GM12872 (cell line): ENCODE measurements at regions not wholly inside any gene's neighbourhood (a gene's known extent, or its start where the extent isn't known, plus 50 kb on each side); places are given as distances from the start of the nearest gene placed in this dataset.

Experiments used
- TF ChIP-seq, protein P1 (sequence below): IDR thresholded peaks from 3 replicates; pipeline ENCODE4 v1.5.1; 2011; ENCODE audit warnings: low read depth, mild to moderate bottlenecking, low read length, moderate library complexity; ENCODE audit not compliant: insufficient read depth

GRCh38 chr1:3971981-3972380, 71.9 kb upstream of the C1orf174 start:
- TF ChIP-seq, protein P1, sequence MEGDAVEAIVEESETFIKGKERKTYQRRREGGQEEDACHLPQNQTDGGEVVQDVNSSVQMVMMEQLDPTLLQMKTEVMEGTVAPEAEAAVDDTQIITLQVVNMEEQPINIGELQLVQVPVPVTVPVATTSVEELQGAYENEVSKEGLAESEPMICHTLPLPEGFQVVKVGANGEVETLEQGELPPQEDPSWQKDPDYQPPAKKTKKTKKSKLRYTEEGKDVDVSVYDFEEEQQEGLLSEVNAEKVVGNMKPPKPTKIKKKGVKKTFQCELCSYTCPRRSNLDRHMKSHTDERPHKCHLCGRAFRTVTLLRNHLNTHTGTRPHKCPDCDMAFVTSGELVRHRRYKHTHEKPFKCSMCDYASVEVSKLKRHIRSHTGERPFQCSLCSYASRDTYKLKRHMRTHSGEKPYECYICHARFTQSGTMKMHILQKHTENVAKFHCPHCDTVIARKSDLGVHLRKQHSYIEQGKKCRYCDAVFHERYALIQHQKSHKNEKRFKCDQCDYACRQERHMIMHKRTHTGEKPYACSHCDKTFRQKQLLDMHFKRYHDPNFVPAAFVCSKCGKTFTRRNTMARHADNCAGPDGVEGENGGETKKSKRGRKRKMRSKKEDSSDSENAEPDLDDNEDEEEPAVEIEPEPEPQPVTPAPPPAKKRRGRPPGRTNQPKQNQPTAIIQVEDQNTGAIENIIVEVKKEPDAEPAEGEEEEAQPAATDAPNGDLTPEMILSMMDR = no peak

DNA sequence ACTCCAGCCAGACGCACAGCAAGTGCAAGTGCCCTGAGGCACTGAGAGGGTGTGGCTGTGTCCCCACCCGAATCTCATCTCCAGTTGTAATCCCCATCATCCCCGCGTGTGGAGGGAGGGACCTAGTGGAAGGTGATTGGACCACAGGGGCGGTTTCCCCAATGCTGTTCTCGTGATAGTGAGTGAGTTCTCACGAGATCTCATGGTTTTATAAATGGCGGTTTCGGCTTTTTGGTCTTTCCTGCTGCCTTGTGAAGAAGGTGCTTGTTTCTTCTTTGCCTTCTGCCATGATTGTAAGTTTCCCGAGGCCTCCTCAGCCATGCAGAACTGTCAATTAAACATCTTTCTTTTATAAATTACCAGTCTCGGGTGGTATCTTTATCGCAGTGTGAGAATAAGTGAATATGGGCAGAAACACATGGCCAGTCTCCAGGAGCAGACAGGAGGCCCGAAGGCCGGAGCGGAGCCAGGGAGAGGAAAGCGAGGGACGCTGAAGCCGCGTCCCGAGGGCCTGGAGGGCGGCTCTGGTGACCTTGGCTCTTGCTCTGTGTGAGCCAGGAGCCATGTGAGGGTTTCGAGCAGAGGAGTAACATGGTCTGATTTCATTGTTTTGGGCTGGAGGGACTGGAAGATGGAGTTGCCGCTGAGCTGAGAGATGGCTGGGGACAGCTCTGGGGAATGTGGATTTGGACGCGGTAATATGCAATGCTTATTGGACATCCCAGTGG, 76.0 kb upstream of the C1orf174 start:
- TF ChIP-seq, protein P1 = no peak

DNA sequence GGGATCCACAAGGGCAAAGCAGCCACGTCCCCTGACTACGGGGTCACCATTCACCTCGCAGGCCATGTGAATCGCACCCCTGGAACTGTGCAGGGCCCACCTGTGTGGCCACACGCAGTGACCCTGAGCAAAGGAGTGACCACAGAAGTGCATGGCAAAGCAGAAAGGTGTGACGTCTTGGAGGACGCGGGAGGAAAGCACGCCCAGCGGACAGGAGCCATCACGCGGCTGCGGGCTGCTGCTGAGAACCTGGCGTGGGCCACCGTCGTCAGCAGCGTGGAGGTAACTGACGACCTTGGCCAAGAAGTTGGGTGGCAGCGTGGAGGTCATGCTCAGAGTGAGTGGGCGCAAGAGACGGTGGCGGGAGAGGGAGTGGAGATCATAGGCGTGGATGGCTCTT, 76.7 kb upstream of the C1orf174 start:
- TF ChIP-seq, protein P1 = no peak

DNA sequence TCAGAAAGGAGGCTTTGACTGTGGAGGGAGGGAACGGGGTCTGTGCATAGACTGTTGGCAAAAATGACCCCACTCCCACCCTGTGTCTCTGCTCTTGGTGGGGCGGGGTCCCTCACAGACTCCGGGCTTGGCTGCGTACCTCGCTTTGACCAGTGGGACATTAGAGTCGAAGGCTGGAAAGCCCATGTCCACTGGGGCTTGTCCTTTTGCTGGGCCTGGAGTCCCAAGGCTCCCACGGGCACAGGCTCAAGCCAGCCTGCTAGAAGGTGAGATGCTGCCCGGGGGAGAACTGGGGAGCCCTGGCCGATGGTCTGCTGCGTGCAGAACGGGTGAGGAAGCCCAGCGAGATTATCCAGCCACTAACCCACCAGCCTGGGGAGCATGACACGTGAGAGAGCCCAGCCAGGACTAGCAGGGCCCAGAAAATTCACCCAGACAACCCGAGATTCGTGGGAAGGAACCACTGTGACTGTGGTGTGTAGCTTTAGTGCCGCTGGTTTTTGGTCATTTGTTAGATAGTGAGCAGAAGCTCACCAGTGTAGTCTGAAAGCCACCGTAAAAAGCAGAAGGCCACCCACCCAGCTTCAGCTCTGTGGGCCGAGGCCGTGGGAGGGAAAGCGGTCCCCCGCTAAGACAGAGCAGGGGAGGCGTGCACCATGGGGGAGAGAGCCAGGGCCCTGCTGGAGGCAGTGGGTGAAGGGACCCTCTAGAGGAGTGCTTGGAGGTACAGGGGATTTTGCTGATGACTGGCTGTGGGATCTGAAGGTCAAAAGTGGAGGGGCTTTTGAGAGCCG, 78.3 kb upstream of the C1orf174 start:
- TF ChIP-seq, protein P1 = no peak

GRCh38 chr1:3978990-3979325, 78.9 kb upstream of the C1orf174 start:
- TF ChIP-seq, protein P1 = no peak

DNA sequence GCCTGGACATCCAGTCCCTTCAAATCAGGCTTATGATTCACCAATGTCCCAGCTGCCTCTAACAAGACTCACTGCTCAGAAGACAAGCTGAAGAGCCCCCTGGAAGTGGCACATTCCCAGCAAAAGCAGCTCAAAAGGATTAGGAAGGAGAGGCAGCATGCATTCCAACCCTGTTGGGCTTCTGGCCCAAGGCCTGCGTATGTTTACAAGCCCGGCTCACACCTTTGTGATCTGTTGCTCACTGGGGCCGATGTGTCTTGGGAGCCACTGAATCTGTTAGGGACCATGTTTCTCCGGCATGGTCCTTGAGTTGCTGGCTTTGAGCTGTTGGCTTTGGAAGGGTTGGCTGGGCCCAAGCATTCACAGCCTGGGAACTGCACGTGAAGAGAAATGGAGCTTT, 81.2 kb upstream of the C1orf174 start:
- TF ChIP-seq, protein P1 = no peak

DNA sequence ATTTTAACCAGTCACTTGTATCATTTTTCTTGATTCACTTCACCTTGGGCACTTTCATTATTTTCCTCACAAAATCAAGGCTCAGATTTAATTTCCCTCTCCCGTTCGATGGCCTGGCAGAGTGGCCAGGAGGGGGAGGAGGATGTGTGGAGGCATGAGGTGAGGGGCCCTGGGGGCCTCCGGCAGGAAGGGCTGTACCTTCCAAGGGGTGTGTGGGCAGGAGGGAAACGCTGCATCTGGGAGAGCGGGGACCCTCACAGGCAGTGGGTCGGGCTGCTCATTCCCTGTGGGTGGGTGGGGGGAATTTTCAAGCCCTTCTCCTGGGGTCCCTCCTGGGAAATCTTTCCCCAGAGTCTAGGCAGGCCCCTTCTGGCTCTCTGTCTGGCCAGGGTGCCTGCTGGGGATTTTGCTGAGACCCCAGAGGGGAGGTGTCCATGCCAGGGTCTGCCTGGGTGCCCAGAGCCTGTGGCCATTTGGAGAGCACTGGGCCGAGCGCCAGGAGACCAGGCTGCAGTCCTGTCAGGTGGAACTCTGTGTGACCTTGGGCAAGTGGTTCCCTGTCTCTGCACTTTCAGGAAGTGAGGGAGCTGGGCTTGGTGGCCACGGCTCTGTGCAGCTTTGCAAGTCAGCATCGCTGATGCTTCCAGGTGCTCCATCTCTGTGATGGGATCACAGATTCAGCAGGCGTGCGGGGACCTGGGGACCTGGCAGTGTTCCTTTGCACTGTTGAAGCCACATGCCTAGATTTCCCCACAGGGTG, 81.9 kb upstream of the C1orf174 start:
- TF ChIP-seq, protein P1 = no peak
